ENCODE measurements at regions not wholly inside any gene's neighbourhood (a gene's known extent, or its start where the extent isn't known, plus 50 kb on each side); places are given as distances from the start of the nearest gene placed in this dataset.

GRCh38 chr10:3016016-3016415 is 51.3 kb upstream of the PFKP start:
- no peak for DNase-seq (ENCODE audit: low spot score)

- no peak for DNase-seq (ENCODE audit: low spot score)
Measured at GRCh38 chr10:3014968-3015367, 52.4 kb upstream of the PFKP start.

GRCh38 chr10:3012223-3012622 is 55.1 kb upstream of the PFKP start:
- DNase-seq (ENCODE audit: low spot score) = no peak

- no peak for DNase-seq (ENCODE audit: low spot score)
Measured at GRCh38 chr10:3010816-3011460, 56.4 kb upstream of the PFKP start.

- DNase-seq (ENCODE audit: low spot score) = no peak
Measured at GRCh38 chr10:3010334-3010733, 57.0 kb upstream of the PFKP start.

- no peak for DNase-seq (ENCODE audit: low spot score)
Measured at GRCh38 chr10:3009341-3009740, 58.0 kb upstream of the PFKP start.

- no peak for DNase-seq (ENCODE audit: low spot score)
Measured at GRCh38 chr10:3008518-3009195, 58.7 kb upstream of the PFKP start.

GRCh38 chr10:3006607-3007006 is 60.7 kb upstream of the PFKP start:
- DNase-seq (ENCODE audit: low spot score) = no peak

GRCh38 chr10:3006093-3006492 is 61.3 kb upstream of the PFKP start:
- no peak for DNase-seq (ENCODE audit: low spot score)

- DNase-seq (ENCODE audit: low spot score) = no peak
Measured at GRCh38 chr10:3002304-3002703, 65.0 kb upstream of the PFKP start.

GRCh38 chr10:3000048-3000447 is 67.3 kb upstream of the PFKP start:
- DNase-seq (ENCODE audit: low spot score) = no peak

GRCh38 chr10:2994221-2994961 is 73.0 kb upstream of the PFKP start:
- peak; percentile 66 for DNase-seq (ENCODE audit: low spot score)

GRCh38 chr10:2993636-2994035 is 73.7 kb upstream of the PFKP start:
- DNase-seq (ENCODE audit: low spot score) = no peak

GRCh38 chr10:2992401-2993198 is 74.7 kb upstream of the PFKP start:
- no peak for DNase-seq (ENCODE audit: low spot score)

GRCh38 chr10:2990764-2991163 is 76.6 kb upstream of the PFKP start:
- no peak for DNase-seq (ENCODE audit: low spot score)

GRCh38 chr10:2989292-2989947 is 77.9 kb upstream of the PFKP start:
- DNase-seq (ENCODE audit: low spot score) = no peak

- no peak for DNase-seq (ENCODE audit: low spot score)
Measured at GRCh38 chr10:2987185-2987768, 80.1 kb upstream of the PFKP start.

- DNase-seq (ENCODE audit: low spot score) = no peak
Measured at GRCh38 chr10:2986391-2986801, 81.0 kb upstream of the PFKP start.

- DNase-seq (ENCODE audit: low spot score) = peak; percentile 74
Measured at GRCh38 chr10:2985729-2986232, 81.6 kb upstream of the PFKP start.

GRCh38 chr10:2984682-2985081 is 82.7 kb upstream of the PFKP start:
- no peak for DNase-seq (ENCODE audit: low spot score)

GRCh38 chr10:2982146-2982545 is 85.2 kb upstream of the PFKP start:
- no peak for DNase-seq (ENCODE audit: low spot score)
